ENCODE measurements at regions not wholly inside any gene's neighbourhood (a gene's known extent, or its start where the extent isn't known, plus 50 kb on each side); places are given as distances from the start of the nearest gene placed in this dataset.

GRCh38 chr1:96358057-96358456 is 363.5 kb upstream of the PTBP2 start:
- no peak for TF ChIP-seq CTCF (IDR thresholded peaks at IDR 0.05)
- no peak for TF ChIP-seq ZFX (IDR thresholded peaks at IDR 0.05; ENCODE audit: borderline replicate concordance)
